ENCODE measurements at regions not wholly inside any gene's neighbourhood (a gene's known extent, or its start where the extent isn't known, plus 50 kb on each side); places are given as distances from the start of the nearest gene placed in this dataset.

DNA sequence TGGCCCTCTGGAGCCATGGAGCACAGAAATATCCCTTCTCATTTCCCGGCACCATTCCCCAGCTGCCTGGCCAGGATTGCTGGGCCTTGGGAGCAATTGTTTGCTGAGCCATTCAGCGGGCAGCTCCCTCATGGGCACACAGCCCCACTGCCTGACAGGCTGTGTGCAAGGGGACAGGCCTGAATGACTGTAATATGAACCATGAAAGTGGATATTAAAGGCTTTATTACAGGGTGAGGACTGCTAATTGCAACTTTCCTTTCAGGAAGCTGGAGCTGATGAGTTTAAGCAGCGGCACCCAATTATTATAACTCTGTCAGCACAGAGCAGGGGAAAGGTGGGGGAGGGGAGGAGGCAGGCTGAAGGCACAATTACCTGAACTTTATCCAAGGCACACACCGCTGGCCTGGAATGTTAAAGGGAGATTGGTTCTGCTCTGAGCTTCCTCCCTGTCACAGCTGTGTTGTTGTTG lies 159.8 kb upstream of the SDK2 start:
- TF ChIP-seq, protein P1, sequence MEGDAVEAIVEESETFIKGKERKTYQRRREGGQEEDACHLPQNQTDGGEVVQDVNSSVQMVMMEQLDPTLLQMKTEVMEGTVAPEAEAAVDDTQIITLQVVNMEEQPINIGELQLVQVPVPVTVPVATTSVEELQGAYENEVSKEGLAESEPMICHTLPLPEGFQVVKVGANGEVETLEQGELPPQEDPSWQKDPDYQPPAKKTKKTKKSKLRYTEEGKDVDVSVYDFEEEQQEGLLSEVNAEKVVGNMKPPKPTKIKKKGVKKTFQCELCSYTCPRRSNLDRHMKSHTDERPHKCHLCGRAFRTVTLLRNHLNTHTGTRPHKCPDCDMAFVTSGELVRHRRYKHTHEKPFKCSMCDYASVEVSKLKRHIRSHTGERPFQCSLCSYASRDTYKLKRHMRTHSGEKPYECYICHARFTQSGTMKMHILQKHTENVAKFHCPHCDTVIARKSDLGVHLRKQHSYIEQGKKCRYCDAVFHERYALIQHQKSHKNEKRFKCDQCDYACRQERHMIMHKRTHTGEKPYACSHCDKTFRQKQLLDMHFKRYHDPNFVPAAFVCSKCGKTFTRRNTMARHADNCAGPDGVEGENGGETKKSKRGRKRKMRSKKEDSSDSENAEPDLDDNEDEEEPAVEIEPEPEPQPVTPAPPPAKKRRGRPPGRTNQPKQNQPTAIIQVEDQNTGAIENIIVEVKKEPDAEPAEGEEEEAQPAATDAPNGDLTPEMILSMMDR (IDR thresholded peaks at IDR 0.05; ENCODE audit: extremely low read depth, missing control alignments), result no peak
- DNase-seq (ENCODE audit: low spot score), result no peak

DNA sequence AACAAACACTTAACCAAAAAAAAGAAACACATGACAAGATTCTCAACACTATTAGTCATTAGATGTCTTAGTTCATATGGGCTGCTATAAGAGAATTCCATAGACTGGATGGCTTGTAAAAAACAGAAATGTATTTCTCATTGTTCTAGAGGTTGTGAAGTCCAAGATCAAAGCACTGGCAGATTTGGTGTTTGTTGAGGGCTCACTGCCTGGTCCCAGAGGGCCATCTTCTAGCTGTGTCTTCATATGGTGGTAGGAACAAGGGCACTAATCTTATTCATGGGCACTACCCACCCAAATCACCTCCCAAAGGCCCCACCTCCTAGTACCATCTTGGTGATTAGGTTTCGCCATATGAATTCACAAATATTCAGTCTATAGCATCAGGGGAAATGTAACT lies 162.5 kb upstream of the SDK2 start:
- TF ChIP-seq, protein P1 (IDR thresholded peaks at IDR 0.05; ENCODE audit: extremely low read depth, missing control alignments), result no peak
- no peak for DNase-seq (ENCODE audit: low spot score)

DNA sequence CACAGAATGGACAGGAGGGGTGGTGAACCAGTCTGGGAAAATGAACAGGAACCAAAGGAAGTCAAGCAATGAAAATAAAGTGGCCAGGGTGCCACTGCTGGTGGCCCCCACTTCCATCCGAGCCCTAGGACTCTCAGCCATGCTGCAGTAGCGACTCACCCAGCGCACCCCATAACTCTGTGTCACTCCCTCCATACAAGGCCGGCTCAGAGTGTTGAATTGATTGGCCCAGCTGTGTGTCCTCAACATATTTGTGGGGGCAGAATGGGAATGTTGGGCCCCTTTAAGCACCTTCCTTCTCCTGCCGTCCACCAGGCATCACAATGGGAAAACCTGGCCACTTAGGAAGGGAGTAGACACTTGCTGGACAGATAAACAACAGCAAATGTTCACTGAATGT lies 169.0 kb upstream of the SDK2 start:
- DNase-seq (ENCODE audit: low spot score), result no peak
- TF ChIP-seq, protein P1 (IDR thresholded peaks at IDR 0.05; ENCODE audit: extremely low read depth, missing control alignments), result no peak

DNA sequence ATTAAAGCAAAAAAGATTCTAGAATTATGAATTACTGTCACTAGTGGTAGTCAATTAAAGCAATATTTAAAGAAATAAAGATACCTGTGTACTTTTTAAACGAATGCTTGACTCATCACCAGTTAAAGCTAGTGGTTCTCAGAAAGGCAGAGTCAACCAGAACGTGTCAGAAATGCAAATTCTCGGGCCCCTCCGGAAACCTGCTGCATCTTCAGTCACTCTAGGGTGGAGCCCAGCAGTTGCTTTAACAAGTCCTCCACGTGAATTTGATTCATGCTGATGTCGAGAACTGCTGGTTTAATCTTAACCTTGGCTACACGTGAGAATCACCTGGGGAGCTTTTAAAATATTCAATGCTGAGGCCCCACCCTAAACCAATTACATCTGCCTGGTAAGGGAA lies 169.8 kb upstream of the SDK2 start:
- TF ChIP-seq, protein P1 (IDR thresholded peaks at IDR 0.05; ENCODE audit: extremely low read depth, missing control alignments), result no peak
- no peak for DNase-seq (ENCODE audit: low spot score)

DNA sequence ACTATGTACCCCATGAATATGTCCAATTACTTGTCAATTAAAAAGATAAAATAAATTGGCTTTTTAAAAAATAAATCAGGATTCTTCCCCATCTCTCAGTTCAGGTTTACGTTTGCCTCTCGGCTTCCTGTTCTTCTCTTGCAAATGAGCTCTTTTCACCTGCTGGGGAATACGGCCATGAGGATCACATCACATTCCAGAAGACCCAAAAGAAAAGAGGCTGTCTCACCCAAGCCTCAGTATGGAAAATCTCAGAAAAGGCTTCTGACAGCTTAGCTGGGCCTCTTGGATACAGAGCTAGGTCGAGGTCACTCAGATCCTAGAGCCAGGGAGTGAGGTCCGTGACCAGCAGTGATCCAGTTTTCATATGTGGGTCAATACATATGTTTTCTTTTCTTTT lies 171.2 kb upstream of the SDK2 start:
- TF ChIP-seq, protein P1 (IDR thresholded peaks at IDR 0.05; ENCODE audit: extremely low read depth, missing control alignments), result no peak

DNA sequence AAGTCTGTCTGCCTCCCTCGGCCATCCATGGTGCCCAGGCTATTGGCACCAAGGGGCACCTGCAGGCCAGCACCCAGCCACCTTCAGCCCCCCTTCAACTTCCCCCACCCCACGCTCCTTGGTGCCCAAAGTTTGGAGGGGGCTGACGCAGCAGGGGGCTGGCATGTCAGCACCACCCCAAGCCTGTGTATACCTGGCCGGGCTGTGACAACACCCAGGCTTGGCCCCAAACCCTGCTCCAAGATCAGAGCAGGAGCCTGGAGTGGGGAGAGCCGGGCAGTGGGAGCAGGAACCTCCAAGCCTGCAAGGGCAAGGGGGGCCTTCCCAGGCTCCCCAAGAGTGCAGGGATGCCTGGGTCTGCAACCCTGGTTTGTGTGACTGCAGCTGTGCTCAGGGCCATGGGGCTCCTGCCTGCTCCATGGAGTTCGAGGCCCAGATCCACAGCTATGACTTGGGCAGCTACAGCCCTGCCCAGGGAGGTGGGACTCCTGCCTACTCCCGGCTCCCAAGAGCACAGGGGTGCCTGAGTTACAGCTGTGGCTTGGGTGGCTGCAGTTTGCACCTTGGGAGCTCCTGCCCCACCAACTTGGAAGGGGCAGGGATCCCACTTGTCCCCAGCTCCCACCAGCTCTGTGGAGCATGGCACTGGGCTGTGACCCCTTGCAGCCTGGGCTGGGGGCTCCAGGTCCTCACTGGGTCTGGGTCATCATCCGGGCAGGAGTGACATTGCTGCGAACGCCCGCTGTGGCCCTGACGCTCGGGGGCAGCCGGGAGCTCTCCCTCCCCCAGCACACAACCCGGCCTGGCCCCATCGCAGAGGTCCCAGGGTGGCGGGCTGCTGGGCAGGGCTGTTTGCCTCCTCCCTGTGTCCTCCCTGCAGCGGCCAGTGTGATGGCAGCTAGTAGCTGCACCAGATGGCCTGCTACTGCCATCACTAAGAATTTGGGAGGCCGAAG lies 175.5 kb upstream of the SDK2 start:
- DNase-seq (ENCODE audit: low spot score), result no peak
- TF ChIP-seq, protein P1 (IDR thresholded peaks at IDR 0.05; ENCODE audit: extremely low read depth, missing control alignments), result no peak

More for the DNA sequence above, 171.2 kb upstream of the SDK2 start:
- DNase-seq (ENCODE audit: low spot score), result no peak

DNA sequence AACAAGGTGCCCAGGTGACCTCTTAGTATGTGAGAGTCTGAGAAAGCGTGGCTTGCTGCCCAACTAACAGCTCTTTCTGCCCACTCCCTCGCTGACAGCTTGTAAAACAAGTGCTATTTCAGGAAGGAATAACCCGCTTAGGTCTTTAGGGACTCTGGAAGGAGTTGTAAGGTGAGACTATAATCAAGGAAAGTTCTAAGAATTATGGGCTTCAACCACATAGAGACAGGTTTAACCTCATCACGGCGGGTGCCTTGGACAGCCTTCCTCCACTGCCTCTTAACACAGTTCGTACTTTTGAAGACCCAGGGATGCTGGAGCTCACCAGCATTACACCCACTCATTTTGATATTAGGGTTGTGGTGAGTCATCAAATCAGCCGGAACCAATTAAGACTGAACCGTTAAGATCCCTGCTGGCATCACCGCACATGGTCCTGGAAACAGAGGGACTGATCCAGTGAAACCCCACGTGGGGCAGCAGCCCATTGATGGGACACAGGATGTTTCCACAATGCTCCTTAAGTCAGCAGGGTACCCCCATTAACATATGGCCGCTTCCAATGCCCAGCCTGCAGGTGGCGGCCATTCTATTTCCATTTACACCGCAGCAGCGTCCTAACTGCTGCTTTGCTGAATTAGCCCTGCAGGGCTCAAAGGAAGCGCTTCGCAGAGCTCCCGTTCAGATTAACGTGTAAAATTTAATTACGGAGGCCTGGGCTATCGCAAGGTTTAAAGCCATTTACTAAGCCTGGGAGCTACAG lies 176.6 kb upstream of the SDK2 start:
- TF ChIP-seq, protein P1 (IDR thresholded peaks at IDR 0.05; ENCODE audit: extremely low read depth, missing control alignments), result no peak
- DNase-seq (ENCODE audit: low spot score), result no peak

All from GM20000 (cell line).